ENCODE measurements at regions not wholly inside any gene's neighbourhood (a gene's known extent, or its start where the extent isn't known, plus 50 kb on each side); places are given as distances from the start of the nearest gene placed in this dataset.

GRCh38 chr3:104005815-104006214 lies 1360.9 kb upstream of the ALCAM start:
- TF ChIP-seq TCF4 (CRISPR knock-in tag; IDR thresholded peaks at IDR 0.05; ENCODE audit: borderline replicate concordance) (no peak), ZNF70 (CRISPR knock-in tag; IDR thresholded peaks at IDR 0.05) (no peak), PATZ1 (CRISPR knock-in tag; IDR thresholded peaks at IDR 0.05; ENCODE audit: borderline replicate concordance) (no peak), ZNF8 (CRISPR knock-in tag; IDR thresholded peaks at IDR 0.05) (no peak), ZFP3 (CRISPR knock-in tag; IDR thresholded peaks at IDR 0.05) (no peak), ZFP30 (CRISPR knock-in tag; IDR thresholded peaks at IDR 0.05) (no peak)
